ENCODE measurements at regions not wholly inside any gene's neighbourhood (a gene's known extent, or its start where the extent isn't known, plus 50 kb on each side); places are given as distances from the start of the nearest gene placed in this dataset.

- TF ChIP-seq, protein P1, sequence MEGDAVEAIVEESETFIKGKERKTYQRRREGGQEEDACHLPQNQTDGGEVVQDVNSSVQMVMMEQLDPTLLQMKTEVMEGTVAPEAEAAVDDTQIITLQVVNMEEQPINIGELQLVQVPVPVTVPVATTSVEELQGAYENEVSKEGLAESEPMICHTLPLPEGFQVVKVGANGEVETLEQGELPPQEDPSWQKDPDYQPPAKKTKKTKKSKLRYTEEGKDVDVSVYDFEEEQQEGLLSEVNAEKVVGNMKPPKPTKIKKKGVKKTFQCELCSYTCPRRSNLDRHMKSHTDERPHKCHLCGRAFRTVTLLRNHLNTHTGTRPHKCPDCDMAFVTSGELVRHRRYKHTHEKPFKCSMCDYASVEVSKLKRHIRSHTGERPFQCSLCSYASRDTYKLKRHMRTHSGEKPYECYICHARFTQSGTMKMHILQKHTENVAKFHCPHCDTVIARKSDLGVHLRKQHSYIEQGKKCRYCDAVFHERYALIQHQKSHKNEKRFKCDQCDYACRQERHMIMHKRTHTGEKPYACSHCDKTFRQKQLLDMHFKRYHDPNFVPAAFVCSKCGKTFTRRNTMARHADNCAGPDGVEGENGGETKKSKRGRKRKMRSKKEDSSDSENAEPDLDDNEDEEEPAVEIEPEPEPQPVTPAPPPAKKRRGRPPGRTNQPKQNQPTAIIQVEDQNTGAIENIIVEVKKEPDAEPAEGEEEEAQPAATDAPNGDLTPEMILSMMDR (IDR thresholded peaks at IDR 0.05; ENCODE audit: low read length): no peak
- TF ChIP-seq EZH2phosphoT487 (IDR thresholded peaks at IDR 0.05; ENCODE audit: low read length) (no peak), EZH2 (optimal IDR thresholded peaks at IDR 0.05; ENCODE audit: low read depth, low read length) (no peak)
These were observed 587.3 kb downstream of the IGSF11 start for GRCh38 chr3:118447339-118447738.

All from MM.1S (cell line).